Mesenchymal stem cell (in vitro differentiated cells and primary cell): ENCODE measurements at regions not wholly inside any gene's neighbourhood (a gene's known extent, or its start where the extent isn't known, plus 50 kb on each side); places are given as distances from the start of the nearest gene placed in this dataset.

Experiments used
- DNase-seq: peaks from one replicate; pipeline ENCODE4 v3.0.0-alpha.2; 2013
- H2AFZ ChIP-seq: one replicate; pipeline ENCODE4 v1.6.1; 2013; ENCODE audit warnings: low read depth, mild to moderate bottlenecking, control low read depth, inconsistent platforms, low read length, moderate library complexity
- H2AK5ac ChIP-seq: 2 replicates; pipeline ENCODE4 v1.6.1; 2013; ENCODE audit warnings: low read length, moderate library complexity, mild to moderate bottlenecking, inconsistent platforms; ENCODE audit not compliant: severe bottlenecking
- H2BK120ac ChIP-seq: one replicate; pipeline ENCODE4 v1.6.1; 2013; ENCODE audit warnings: low read depth, mild to moderate bottlenecking, inconsistent platforms, low read length, moderate library complexity
- H2BK12ac ChIP-seq, 2 experiments: one replicate each; pipeline ENCODE4 v1.6.1; 2013; ENCODE audit warnings: inconsistent platforms in 2 of 2, low read length in 2 of 2, mild to moderate bottlenecking in 2 of 2, moderate library complexity in 2 of 2, control low read depth in 1 of 2
- H2BK15ac ChIP-seq: one replicate; pipeline ENCODE4 v1.6.1; 2013; ENCODE audit warnings: mild to moderate bottlenecking, low read depth, inconsistent platforms; ENCODE audit not compliant: poor library complexity, severe bottlenecking
- H2BK5ac ChIP-seq: 2 replicates; pipeline ENCODE4 v1.6.1; 2013; ENCODE audit warnings: low read depth, mild to moderate bottlenecking, low read length, control low read depth, inconsistent platforms; ENCODE audit not compliant: poor library complexity, severe bottlenecking
- H3K14ac ChIP-seq, 2 experiments: one replicate each; pipeline ENCODE4 v1.6.1; 2013; ENCODE audit warnings: inconsistent platforms in 2 of 2, low read length in 2 of 2, control low read depth in 1 of 2, mild to moderate bottlenecking in 1 of 2, moderate library complexity in 1 of 2
- H3K18ac ChIP-seq, 2 experiments: one replicate each; pipeline ENCODE4 v1.6.1; 2013; ENCODE audit warnings: inconsistent platforms in 2 of 2, low read length in 2 of 2, control low read depth in 1 of 2, low read depth in 1 of 2, mild to moderate bottlenecking in 1 of 2
- H3K23ac ChIP-seq, 2 experiments: one replicate each; pipeline ENCODE4 v1.6.1; 2013; ENCODE audit warnings: inconsistent platforms in 2 of 2, low read length in 2 of 2, mild to moderate bottlenecking in 2 of 2, moderate library complexity in 2 of 2, control low read depth in 1 of 2
- H3K27ac ChIP-seq: 2 replicates; pipeline ENCODE4 v1.5.1; 2013; ENCODE audit warnings: mild to moderate bottlenecking, moderate library complexity, low read length, control low read depth, inconsistent platforms; ENCODE audit not compliant: poor library complexity, severe bottlenecking
- H3K27me3 ChIP-seq, 2 experiments: 2 replicates each; pipeline versions ENCODE4 v1.6.1 to v1.7.0; 2013; ENCODE audit warnings: low read length in 2 of 2, mild to moderate bottlenecking in 2 of 2, moderate library complexity in 2 of 2, control low read depth in 1 of 2, inconsistent platforms in 1 of 2; ENCODE audit not compliant: control insufficient read depth in 1 of 2, insufficient read depth in 1 of 2
- H3K36me3 ChIP-seq, 2 experiments: 2 replicates each; pipeline versions ENCODE4 v1.6.1 to v1.7.0; 2013; ENCODE audit warnings: low read length in 2 of 2, control low read depth in 1 of 2, inconsistent platforms in 1 of 2, low read depth in 1 of 2, mild to moderate bottlenecking in 1 of 2; ENCODE audit not compliant: insufficient read depth in 2 of 2, control insufficient read depth in 1 of 2
- H3K4ac ChIP-seq, 2 experiments: one replicate each; pipeline ENCODE4 v1.6.1; 2013; ENCODE audit warnings: inconsistent platforms in 2 of 2, low read length in 2 of 2, mild to moderate bottlenecking in 2 of 2, moderate library complexity in 2 of 2, control low read depth in 1 of 2, low read depth in 1 of 2
- H3K4me1 ChIP-seq: 2 replicates; pipeline ENCODE4 v1.6.1; 2013; ENCODE audit warnings: low read depth, low read length, control low read depth; ENCODE audit not compliant: control insufficient read depth, insufficient read depth
- H3K4me2 ChIP-seq: 2 replicates; pipeline ENCODE4 v1.6.1; 2013; ENCODE audit warnings: low read length, mild to moderate bottlenecking, inconsistent platforms; ENCODE audit not compliant: poor library complexity, severe bottlenecking
- H3K4me3 ChIP-seq, 2 experiments: 2 replicates each; pipeline versions ENCODE4 v1.5.1 to v1.7.0; 2013; ENCODE audit warnings: low read length in 2 of 2, mild to moderate bottlenecking in 2 of 2, control low read depth in 1 of 2, low read depth in 1 of 2; ENCODE audit not compliant: insufficient read depth in 1 of 2
- H3K79me1 ChIP-seq: replicated peaks from 2 replicates; pipeline ENCODE4 v1.6.1; 2013; ENCODE audit warnings: mild to moderate bottlenecking, control low read depth, low read length, inconsistent platforms; ENCODE audit not compliant: poor library complexity, severe bottlenecking
- H3K9ac ChIP-seq: 2 replicates; pipeline ENCODE4 v1.7.0; 2013; ENCODE audit warnings: mild to moderate bottlenecking, low read length, moderate library complexity
- H3K9me3 ChIP-seq: 2 replicates; pipeline ENCODE4 v1.7.0; 2013; ENCODE audit warnings: mild to moderate bottlenecking, low read length; ENCODE audit not compliant: control insufficient read depth
- H4K8ac ChIP-seq: one replicate; pipeline ENCODE4 v1.6.1; 2013; ENCODE audit warnings: inconsistent platforms, mild to moderate bottlenecking, low read length, moderate library complexity
- H4K91ac ChIP-seq: one replicate; pipeline ENCODE4 v1.6.1; 2013; ENCODE audit warnings: mild to moderate bottlenecking, low read length, inconsistent platforms
- WGBS: methylation state at CpG from one replicate; pipeline ENCODE4 v1.1.7; 2013; ENCODE audit warnings: mixed read lengths; 5-methylcytosine and 5-hydroxymethylcytosine counted together

GRCh38 chr5:89120719-89121118, 237.7 kb upstream of the MEF2C start:
- H3K79me1 ChIP-seq, result no peaks in the 10 kb centered on the region
- H3K4me1 ChIP-seq, result no peaks in the 10 kb centered on the region
- H3K4me3 ChIP-seq, result no peak overlapping the region
- no peak overlapping the region for H3K14ac ChIP-seq
- H2AFZ ChIP-seq, result no peak overlapping the region
- no peak overlapping the region for H3K18ac ChIP-seq
- no peak overlapping the region for H3K23ac ChIP-seq
- H3K4me2 ChIP-seq, result no peak overlapping the region
- no peak overlapping the region for H2BK5ac ChIP-seq
- no peaks in the 10 kb centered on the region for H3K27me3 ChIP-seq
- no peak overlapping the region for H3K4ac ChIP-seq
- no peak overlapping the region for H4K91ac ChIP-seq
- peak; percentile 51 for DNase-seq
- H3K27ac ChIP-seq, result no peak overlapping the region
- no peak overlapping the region for H2BK15ac ChIP-seq
- no peak overlapping the region for H4K8ac ChIP-seq
- no peak overlapping the region for H2BK120ac ChIP-seq
- no peak overlapping the region for H2AK5ac ChIP-seq
- no peak overlapping the region for H3K9ac ChIP-seq
- 95% methylated on average over 3 of the region's 3 CpGs for WGBS
- H2BK12ac ChIP-seq, result no peak overlapping the region
- no peaks in the 10 kb centered on the region for H3K9me3 ChIP-seq
- no peaks in the 10 kb centered on the region for H3K36me3 ChIP-seq

GRCh38 chr5:89117124-89117644, 234.2 kb upstream of the MEF2C start:
- Histone ChIP-seq H3K4me2 (no peak overlapping the region), H3K14ac (no peak overlapping the region), H3K36me3 (no peaks in the 10 kb centered on the region), H2BK12ac (no peak overlapping the region), H2BK15ac (no peak overlapping the region), H4K91ac (no peak overlapping the region), H2AK5ac (no peak overlapping the region), H3K4me1 (no peaks in the 10 kb centered on the region), H2AFZ (no peak overlapping the region), H3K9me3 (no peaks in the 10 kb centered on the region), H3K9ac (no peak overlapping the region), H3K79me1 (no peaks in the 10 kb centered on the region), H3K27me3 (no peaks in the 10 kb centered on the region), H3K4me3 (no peak overlapping the region), H3K27ac (no peak overlapping the region), H3K18ac (no peak overlapping the region), H4K8ac (no peak overlapping the region), H3K4ac (no peak overlapping the region), H2BK120ac (no peak overlapping the region), H2BK5ac (no peak overlapping the region), H3K23ac (no peak overlapping the region)
- 100% methylated on average over 1 of the region's 1 CpG for WGBS
- no peak for DNase-seq

- H3K4ac ChIP-seq, result no peak overlapping the region
- 84% methylated on average over 4 of the region's 4 CpGs for WGBS
- no peak overlapping the region for H2BK5ac ChIP-seq
- no peak overlapping the region for H2BK120ac ChIP-seq
- peaks cover 3% of the 10 kb centered on the region for H3K9me3 ChIP-seq
- no peaks in the 10 kb centered on the region for H3K36me3 ChIP-seq
- no peak overlapping the region for H2BK15ac ChIP-seq
- no peak overlapping the region for H3K9ac ChIP-seq
- no peak overlapping the region for H3K4me3 ChIP-seq
- no peak overlapping the region for H3K27ac ChIP-seq
- no peak overlapping the region for H3K14ac ChIP-seq
- no peak overlapping the region for H2BK12ac ChIP-seq
- no peaks in the 10 kb centered on the region for H3K27me3 ChIP-seq
- H4K8ac ChIP-seq, result no peak overlapping the region
- no peak overlapping the region for H3K4me2 ChIP-seq
- no peak overlapping the region for H2AK5ac ChIP-seq
- no peak overlapping the region for H4K91ac ChIP-seq
- DNase-seq, result no peak
- no peaks in the 10 kb centered on the region for H3K4me1 ChIP-seq
- no peak overlapping the region for H3K18ac ChIP-seq
- H3K79me1 ChIP-seq, result no peaks in the 10 kb centered on the region
- no peak overlapping the region for H2AFZ ChIP-seq
- H3K23ac ChIP-seq, result no peak overlapping the region
These were observed 228.1 kb upstream of the MEF2C start for GRCh38 chr5:89110916-89111646.

- Histone ChIP-seq H3K27me3 (no peaks in the 10 kb centered on the region), H3K4me3 (no peak overlapping the region), H3K27ac (no peak overlapping the region), H2BK5ac (no peak overlapping the region), H3K36me3 (no peaks in the 10 kb centered on the region), H3K9ac (no peak overlapping the region), H3K14ac (no peak overlapping the region), H2AK5ac (no peak overlapping the region), H3K4ac (no peak overlapping the region), H2BK120ac (no peak overlapping the region), H4K8ac (no peak overlapping the region), H2AFZ (no peak overlapping the region), H3K23ac (no peak overlapping the region), H3K9me3 (peaks cover 3% of the 10 kb centered on the region), H2BK15ac (no peak overlapping the region), H3K4me2 (no peak overlapping the region), H2BK12ac (no peak overlapping the region), H4K91ac (no peak overlapping the region), H3K4me1 (no peaks in the 10 kb centered on the region), H3K18ac (no peak overlapping the region), H3K79me1 (no peaks in the 10 kb centered on the region)
- no CpG with 5 or more reads among the region's 1 CpG for WGBS
- no peak for DNase-seq
These were observed 223.5 kb upstream of the MEF2C start for GRCh38 chr5:89106480-89106879.
